ENCODE measurements at regions not wholly inside any gene's neighbourhood (a gene's known extent, or its start where the extent isn't known, plus 50 kb on each side); places are given as distances from the start of the nearest gene placed in this dataset.

DNA sequence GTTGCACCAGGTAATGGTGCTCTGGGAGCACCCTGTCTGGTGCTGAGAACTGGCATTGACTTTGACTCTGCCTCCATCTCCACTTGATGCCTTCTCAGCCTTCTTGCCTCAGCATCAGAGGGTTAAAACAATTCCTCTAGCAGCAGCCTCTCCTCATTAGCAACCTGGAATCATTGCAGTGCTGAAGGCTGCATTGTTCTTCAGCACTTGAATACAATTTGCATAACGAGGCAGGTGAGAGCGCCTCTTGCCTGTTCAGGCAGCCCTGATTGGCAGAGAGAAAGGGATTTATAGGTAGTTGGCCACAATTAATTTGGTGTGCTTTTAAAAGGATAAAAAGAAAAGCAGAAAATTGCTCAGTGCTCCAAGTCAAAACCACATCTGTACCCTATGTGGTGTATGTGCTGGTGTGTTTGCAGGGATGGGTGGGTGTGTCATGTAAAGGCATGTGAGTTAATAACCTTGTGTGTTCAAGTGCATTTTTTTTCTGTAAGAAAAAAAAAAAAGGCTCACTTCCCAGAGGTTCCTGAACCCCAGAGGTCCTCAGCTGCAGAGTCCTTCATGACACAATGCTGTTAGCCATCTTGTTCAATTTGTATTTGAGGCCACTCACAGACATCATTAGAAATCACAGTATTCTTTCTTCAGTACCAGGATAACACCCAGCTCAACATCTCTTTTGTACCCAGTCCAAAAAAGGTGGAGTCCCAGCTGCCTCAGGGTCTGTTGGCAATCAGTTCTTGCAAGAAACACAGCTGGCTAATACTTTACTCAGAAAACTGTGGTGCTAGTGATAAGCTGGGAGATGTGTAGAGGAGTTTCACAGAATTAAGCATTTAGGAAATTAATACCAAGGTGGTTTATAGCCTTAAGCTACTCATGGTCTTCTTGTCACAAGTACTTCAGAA lies 385.6 kb downstream of the GRIN2B start:
- DNase-seq (ENCODE audit: low read depth, low spot score) (no peak), ATAC-seq (no peak)
- intact Hi-C loops (cut with micrococcal nuclease; ENCODE audit: unreplicated experiment) (no loop called here), in situ Hi-C loops (cut with HindIII; ENCODE audit: low pct_unique_long_range_greater_than_20kb, low sequenced_read_pairs) (no loop called here)
- TF ChIP-seq SIN3A (IDR thresholded peaks at IDR 0.05; ENCODE audit: borderline replicate concordance, insufficient read depth, low read depth, low read length) (no peak), POLR2AphosphoS5 (IDR thresholded peaks at IDR 0.05; ENCODE audit: low read depth, low read length) (no peak), TCF7L2 (IDR thresholded peaks at IDR 0.05; ENCODE audit: low read depth, low read length) (no peak)
- TF ChIP-seq, protein P1, sequence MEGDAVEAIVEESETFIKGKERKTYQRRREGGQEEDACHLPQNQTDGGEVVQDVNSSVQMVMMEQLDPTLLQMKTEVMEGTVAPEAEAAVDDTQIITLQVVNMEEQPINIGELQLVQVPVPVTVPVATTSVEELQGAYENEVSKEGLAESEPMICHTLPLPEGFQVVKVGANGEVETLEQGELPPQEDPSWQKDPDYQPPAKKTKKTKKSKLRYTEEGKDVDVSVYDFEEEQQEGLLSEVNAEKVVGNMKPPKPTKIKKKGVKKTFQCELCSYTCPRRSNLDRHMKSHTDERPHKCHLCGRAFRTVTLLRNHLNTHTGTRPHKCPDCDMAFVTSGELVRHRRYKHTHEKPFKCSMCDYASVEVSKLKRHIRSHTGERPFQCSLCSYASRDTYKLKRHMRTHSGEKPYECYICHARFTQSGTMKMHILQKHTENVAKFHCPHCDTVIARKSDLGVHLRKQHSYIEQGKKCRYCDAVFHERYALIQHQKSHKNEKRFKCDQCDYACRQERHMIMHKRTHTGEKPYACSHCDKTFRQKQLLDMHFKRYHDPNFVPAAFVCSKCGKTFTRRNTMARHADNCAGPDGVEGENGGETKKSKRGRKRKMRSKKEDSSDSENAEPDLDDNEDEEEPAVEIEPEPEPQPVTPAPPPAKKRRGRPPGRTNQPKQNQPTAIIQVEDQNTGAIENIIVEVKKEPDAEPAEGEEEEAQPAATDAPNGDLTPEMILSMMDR (IDR thresholded peaks at IDR 0.05), result no peak
- TF ChIP-seq, protein P2, sequence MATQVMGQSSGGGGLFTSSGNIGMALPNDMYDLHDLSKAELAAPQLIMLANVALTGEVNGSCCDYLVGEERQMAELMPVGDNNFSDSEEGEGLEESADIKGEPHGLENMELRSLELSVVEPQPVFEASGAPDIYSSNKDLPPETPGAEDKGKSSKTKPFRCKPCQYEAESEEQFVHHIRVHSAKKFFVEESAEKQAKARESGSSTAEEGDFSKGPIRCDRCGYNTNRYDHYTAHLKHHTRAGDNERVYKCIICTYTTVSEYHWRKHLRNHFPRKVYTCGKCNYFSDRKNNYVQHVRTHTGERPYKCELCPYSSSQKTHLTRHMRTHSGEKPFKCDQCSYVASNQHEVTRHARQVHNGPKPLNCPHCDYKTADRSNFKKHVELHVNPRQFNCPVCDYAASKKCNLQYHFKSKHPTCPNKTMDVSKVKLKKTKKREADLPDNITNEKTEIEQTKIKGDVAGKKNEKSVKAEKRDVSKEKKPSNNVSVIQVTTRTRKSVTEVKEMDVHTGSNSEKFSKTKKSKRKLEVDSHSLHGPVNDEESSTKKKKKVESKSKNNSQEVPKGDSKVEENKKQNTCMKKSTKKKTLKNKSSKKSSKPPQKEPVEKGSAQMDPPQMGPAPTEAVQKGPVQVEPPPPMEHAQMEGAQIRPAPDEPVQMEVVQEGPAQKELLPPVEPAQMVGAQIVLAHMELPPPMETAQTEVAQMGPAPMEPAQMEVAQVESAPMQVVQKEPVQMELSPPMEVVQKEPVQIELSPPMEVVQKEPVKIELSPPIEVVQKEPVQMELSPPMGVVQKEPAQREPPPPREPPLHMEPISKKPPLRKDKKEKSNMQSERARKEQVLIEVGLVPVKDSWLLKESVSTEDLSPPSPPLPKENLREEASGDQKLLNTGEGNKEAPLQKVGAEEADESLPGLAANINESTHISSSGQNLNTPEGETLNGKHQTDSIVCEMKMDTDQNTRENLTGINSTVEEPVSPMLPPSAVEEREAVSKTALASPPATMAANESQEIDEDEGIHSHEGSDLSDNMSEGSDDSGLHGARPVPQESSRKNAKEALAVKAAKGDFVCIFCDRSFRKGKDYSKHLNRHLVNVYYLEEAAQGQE (IDR thresholded peaks at IDR 0.05; ENCODE audit: insufficient read depth in 1 of 2, low read depth in 2 of 2, low read length in 1 of 2), result no peak
- Histone ChIP-seq H3K36me3 (ENCODE audit: control insufficient read depth, insufficient read depth, low read length) (no peaks in the 10 kb centered on the region), H3K4me3 (ENCODE audit: low read depth in 2 of 2, low read length in 2 of 2) (no peak overlapping the region), H3K27me3 (ENCODE audit: control insufficient read depth, insufficient read depth, low read length) (no peaks in the 10 kb centered on the region), H3K27ac (ENCODE audit: low read length) (no peak overlapping the region), H3K9me3 (ENCODE audit: control insufficient read depth, insufficient read depth, low read depth, low read length) (no peaks in the 10 kb centered on the region), H3K4me1 (ENCODE audit: control insufficient read depth, insufficient read depth, low read length) (no peaks in the 10 kb centered on the region)
- no TSS peak for BruUV-seq (replicated peaks)
- CTCF ChIA-PET, result no interaction called here
- POLR2A ChIA-PET, result no interaction called here

DNA sequence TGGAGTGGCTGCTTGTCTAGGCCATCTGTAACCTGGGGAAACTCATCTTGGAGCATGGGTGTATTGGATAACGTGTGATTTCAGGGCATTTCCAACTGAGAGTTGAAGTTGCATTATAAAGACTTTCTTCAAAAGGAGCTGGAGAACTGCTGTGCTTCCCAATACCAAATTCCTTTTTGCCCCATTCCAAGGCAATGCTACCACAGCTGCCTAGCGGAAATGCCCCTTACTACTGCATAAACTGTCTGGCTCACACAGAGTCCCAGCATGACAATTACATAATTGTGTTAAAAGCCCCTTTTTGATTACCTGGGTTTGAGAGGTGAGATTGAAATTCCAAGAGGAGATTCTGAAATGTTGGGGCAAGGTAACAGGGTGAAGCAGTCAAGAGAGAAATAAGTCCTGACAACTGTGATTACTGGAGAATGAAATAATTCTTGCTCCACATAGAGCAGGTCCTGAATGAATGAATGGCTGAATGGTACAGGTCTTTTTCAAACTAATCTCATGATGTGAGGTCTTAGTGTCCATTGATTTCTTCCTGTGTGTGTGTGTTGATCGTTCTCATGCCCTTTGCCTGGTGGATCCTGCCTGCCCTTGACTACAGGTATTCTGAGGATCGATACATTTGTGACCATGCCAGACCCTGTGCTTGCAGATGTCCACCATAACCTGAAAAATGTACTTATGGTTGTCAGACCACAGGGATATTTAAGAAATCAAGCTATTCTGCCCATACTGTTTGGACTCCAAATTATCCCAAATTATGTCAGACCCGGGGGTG lies 386.5 kb downstream of the GRIN2B start:
- DNase-seq (ENCODE audit: low read depth, low spot score) (no peak), ATAC-seq (no peak)

More for the DNA sequence above, 386.5 kb downstream of the GRIN2B start:
- TF ChIP-seq SIN3A (IDR thresholded peaks at IDR 0.05; ENCODE audit: borderline replicate concordance, insufficient read depth, low read depth, low read length) (no peak), POLR2AphosphoS5 (IDR thresholded peaks at IDR 0.05; ENCODE audit: low read depth, low read length) (no peak), TCF7L2 (IDR thresholded peaks at IDR 0.05; ENCODE audit: low read depth, low read length) (no peak)
- TF ChIP-seq, protein P2 (IDR thresholded peaks at IDR 0.05; ENCODE audit: insufficient read depth in 1 of 2, low read depth in 2 of 2, low read length in 1 of 2), result no peak
- TF ChIP-seq, protein P1 (IDR thresholded peaks at IDR 0.05), result no peak
- H3K27ac ChIP-seq (ENCODE audit: low read length), result no peak overlapping the region
- BruUV-seq (replicated peaks), result no TSS peak
- H3K9me3 ChIP-seq (ENCODE audit: control insufficient read depth, insufficient read depth, low read depth, low read length), result no peaks in the 10 kb centered on the region
- no peak overlapping the region for H3K4me3 ChIP-seq (ENCODE audit: low read depth in 2 of 2, low read length in 2 of 2)
- intact Hi-C loops (cut with micrococcal nuclease; ENCODE audit: unreplicated experiment), result no loop called here
- in situ Hi-C loops (cut with HindIII; ENCODE audit: low pct_unique_long_range_greater_than_20kb, low sequenced_read_pairs), result no loop called here
- ChIA-PET POLR2A (no interaction called here), CTCF (no interaction called here)
- no peaks in the 10 kb centered on the region for H3K27me3 ChIP-seq (ENCODE audit: control insufficient read depth, insufficient read depth, low read length)
- H3K4me1 ChIP-seq (ENCODE audit: control insufficient read depth, insufficient read depth, low read length), result no peaks in the 10 kb centered on the region
- no peaks in the 10 kb centered on the region for H3K36me3 ChIP-seq (ENCODE audit: control insufficient read depth, insufficient read depth, low read length)

All from Panc1 (cell line).